ENCODE measurements at regions not wholly inside any gene's neighbourhood (a gene's known extent, or its start where the extent isn't known, plus 50 kb on each side); places are given as distances from the start of the nearest gene placed in this dataset.

DNA sequence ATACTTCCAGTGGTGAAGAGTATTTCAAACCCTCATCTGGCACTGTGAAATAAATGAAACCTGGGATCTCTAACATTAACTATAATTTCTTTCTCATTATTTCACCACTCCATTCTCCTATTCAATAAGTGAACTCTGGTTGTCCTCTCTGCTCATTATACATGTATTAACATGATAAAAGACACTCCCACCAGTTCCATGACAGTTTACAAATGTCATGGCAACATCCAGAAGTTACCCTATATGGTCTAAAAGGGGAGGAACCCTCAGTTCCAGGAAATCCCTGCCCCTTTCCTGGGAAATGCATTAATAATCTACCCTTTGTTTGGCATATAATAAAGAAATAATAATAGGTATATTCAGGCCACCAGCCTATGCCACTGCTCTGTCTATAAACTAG, 62.7 kb upstream of the BRINP3 start:
- no peak for ATAC-seq
- Mint-ChIP-seq H3K36me3 (no peaks in the 10 kb centered on the region), H3K27me3 (no peaks in the 10 kb centered on the region), H3K9me3 (ENCODE audit: low read depth) (peaks cover 2% of the 10 kb centered on the region), H3K27ac (no peak overlapping the region), H3K4me3 (no peak overlapping the region), H3K4me1 (no peaks in the 10 kb centered on the region)
- CTCF ChIA-PET, result no interaction called here
- no peak for DNase-seq

DNA sequence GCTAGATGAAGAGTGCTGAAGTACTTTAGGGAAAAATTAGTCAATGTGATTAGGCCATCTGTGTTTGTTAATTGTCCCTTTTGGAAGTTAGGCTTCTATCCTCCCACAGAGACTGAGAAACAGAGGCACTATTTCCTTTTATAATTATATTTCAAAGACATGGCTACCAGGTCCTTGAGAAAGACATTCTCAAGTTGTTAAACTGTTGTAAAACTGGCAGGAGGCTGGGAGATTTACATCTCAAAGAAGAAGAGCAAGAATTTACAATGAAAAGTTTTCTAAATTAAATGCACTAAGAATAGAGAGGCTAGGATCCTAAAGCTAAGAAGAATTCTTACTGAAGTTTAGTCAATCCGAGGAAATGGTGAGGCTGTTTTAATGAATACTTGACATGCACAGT, 74.0 kb upstream of the BRINP3 start:
- H3K27me3 Mint-ChIP-seq, result no peaks in the 10 kb centered on the region
- peaks cover 4% of the 10 kb centered on the region for H3K9me3 Mint-ChIP-seq (ENCODE audit: low read depth)
- DNase-seq (no peak), ATAC-seq (no peak)
- H3K27ac Mint-ChIP-seq, result no peak overlapping the region
- H3K4me1 Mint-ChIP-seq, result no peaks in the 10 kb centered on the region
- no peaks in the 10 kb centered on the region for H3K36me3 Mint-ChIP-seq
- CTCF ChIA-PET, result no interaction called here
- H3K4me3 Mint-ChIP-seq, result no peak overlapping the region

DNA sequence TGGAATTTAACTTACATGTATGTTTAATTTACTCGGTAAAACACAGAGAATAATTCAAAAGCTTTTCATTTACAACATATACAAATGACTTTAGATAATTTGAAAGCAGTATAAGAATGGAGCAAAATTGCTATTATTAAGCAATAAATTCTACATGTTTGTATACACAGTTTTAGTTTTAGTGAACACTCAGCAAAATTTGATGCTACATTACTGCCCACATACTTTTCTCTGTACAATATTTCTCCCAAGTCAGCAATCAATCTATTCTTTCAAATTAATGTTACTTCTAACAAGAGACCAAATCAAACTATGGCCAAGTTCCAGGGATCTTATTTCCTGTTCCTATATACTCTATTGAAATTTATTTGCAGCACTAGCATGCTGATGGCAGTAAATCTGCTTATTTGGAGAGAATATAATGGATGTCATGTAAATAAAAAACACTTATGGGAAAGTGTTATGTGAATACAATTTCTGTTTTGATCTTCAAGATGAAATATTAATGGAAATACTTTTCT, 82.6 kb upstream of the BRINP3 start:
- H3K4me1 Mint-ChIP-seq, result no peaks in the 10 kb centered on the region
- DNase-seq (no peak), ATAC-seq (no peak)
- H3K9me3 Mint-ChIP-seq (ENCODE audit: low read depth), result peaks cover 6% of the 10 kb centered on the region
- CTCF ChIA-PET, result no interaction called here
- H3K36me3 Mint-ChIP-seq, result no peaks in the 10 kb centered on the region
- H3K27ac Mint-ChIP-seq, result no peak overlapping the region
- no peak overlapping the region for H3K4me3 Mint-ChIP-seq
- no peaks in the 10 kb centered on the region for H3K27me3 Mint-ChIP-seq

DNA sequence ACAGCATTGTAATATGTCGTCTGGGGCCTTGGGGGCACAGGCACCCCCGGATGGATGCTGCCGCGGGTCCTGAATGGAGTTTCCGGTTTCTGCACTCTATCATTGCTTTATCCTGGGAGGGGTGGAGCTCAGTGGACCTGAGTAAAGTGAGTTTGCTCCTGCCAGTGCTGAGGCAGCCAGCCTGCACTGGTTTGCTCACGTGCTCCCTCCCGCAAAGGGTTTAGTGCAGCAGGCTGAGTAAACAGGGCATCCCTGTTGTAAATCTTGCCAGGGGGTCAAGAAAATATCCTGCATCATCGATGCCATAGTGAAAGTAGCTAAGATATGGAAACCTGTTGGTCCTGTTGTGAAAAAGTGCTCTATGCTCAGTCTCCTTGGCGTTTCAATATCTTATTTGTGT, 85.6 kb upstream of the BRINP3 start:
- ATAC-seq, result no peak
- DNase-seq, result no peak
- Mint-ChIP-seq H3K4me1 (no peaks in the 10 kb centered on the region), H3K36me3 (no peaks in the 10 kb centered on the region), H3K9me3 (ENCODE audit: low read depth) (peaks cover 4% of the 10 kb centered on the region), H3K27me3 (no peaks in the 10 kb centered on the region), H3K27ac (no peak overlapping the region), H3K4me3 (no peak overlapping the region)
- CTCF ChIA-PET, result no interaction called here

DNA sequence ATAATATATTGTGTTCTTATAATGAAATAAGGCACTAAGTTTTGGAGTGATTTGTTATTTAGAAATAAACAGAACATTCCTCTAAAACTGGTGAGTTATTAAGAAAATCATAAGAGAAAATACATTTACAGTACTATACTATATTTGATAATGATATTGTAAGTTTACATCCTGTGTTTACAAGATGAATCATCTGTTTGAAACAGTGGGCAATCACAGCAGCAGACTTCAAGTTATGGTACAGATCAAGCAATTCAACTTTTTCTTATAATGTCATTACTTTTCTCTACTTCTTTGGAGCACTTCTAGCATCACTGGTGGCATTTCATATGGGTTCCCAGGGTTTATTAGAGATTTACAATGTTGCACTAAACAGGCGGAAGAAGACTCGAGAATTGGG, 86.5 kb upstream of the BRINP3 start:
- no peak for ATAC-seq
- H3K4me3 Mint-ChIP-seq, result no peak overlapping the region
- H3K27ac Mint-ChIP-seq, result no peak overlapping the region
- CTCF ChIA-PET, result no interaction called here
- DNase-seq, result no peak
- no peaks in the 10 kb centered on the region for H3K36me3 Mint-ChIP-seq
- no peaks in the 10 kb centered on the region for H3K4me1 Mint-ChIP-seq
- peaks cover 4% of the 10 kb centered on the region for H3K9me3 Mint-ChIP-seq (ENCODE audit: low read depth)
- H3K27me3 Mint-ChIP-seq, result no peaks in the 10 kb centered on the region

DNA sequence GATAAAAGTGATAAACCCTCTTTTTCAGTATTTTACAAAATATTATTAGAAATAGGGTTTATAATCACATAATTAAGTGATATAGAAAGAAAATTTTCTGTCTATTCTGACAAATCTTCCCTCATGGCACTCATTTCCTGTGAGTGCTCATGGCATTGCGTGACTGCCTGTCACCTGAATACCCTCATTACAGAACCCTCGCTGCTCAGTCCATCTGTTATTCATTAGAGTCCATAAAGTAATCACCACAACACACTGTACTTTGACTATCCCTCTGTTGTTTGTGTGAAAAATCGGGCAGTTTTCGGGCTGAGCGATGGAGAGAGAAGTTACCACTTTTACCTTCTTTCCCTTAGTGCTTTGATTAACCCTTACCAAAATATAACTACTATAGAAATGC, 100.4 kb upstream of the BRINP3 start:
- Mint-ChIP-seq H3K9me3 (ENCODE audit: low read depth) (peaks cover 6% of the 10 kb centered on the region), H3K27ac (no peak overlapping the region), H3K36me3 (no peaks in the 10 kb centered on the region), H3K4me1 (no peaks in the 10 kb centered on the region), H3K4me3 (no peak overlapping the region), H3K27me3 (no peaks in the 10 kb centered on the region)
- no peak for ATAC-seq
- CTCF ChIA-PET, result no interaction called here
- no peak for DNase-seq

DNA sequence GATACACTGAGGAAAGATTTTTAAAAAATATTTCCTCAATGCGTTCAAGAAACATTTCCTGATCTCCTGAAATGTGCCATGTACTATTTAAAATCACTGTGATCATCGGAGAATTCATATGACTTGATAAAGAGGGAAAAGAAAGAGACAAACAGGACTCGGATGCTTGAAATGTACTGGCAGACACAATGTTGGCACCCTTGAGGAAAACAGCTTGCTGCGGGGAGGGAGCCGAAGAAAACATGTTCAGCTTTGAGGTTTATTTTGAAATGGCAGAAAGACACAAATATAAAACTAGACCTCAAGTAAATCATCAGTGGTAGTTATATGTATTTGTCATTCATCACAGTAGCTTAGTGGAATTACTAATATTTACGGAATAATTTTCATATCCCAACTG, 100.9 kb upstream of the BRINP3 start:
- H3K36me3 Mint-ChIP-seq, result no peaks in the 10 kb centered on the region
- ATAC-seq (no peak), DNase-seq (no peak)
- H3K4me3 Mint-ChIP-seq, result no peak overlapping the region
- no peaks in the 10 kb centered on the region for H3K27me3 Mint-ChIP-seq
- H3K9me3 Mint-ChIP-seq (ENCODE audit: low read depth), result peaks cover 5% of the 10 kb centered on the region
- CTCF ChIA-PET, result no interaction called here
- H3K27ac Mint-ChIP-seq, result no peak overlapping the region
- H3K4me1 Mint-ChIP-seq, result no peaks in the 10 kb centered on the region

DNA sequence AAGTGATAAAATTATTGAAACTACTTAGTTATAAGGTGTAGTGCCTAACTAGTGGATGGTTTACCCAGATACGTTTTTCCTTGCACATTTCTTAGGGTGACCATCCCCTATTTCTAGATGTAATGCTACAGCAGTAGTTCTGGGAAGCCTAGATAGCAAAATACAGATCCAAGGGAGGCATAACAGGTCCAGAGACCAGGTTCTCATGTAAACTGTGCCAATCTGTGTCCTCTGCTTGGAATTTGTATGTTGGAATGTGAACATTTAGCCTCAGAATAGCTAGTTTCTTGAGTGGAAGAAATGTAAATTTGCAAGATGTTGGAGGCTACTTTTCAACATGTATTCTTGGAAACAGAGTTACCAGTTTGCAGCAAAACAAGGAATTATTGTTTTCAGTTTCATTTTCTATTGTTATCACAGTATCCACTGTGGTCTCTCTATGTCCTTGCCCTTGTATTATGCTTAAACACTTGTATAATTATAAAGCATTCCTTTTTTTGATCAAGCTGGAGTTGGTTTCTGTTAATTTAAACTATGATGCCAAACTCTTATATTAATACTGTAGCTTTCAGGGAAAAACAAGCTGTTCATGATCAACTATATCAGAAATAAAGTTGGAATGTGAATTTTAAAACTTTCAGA, 102.0 kb upstream of the BRINP3 start:
- Mint-ChIP-seq H3K27ac (no peak overlapping the region), H3K4me1 (no peaks in the 10 kb centered on the region), H3K27me3 (no peaks in the 10 kb centered on the region), H3K4me3 (no peak overlapping the region), H3K36me3 (no peaks in the 10 kb centered on the region), H3K9me3 (ENCODE audit: low read depth) (peaks cover 5% of the 10 kb centered on the region)
- ATAC-seq (no peak), DNase-seq (no peak)
- CTCF ChIA-PET, result no interaction called here

DNA sequence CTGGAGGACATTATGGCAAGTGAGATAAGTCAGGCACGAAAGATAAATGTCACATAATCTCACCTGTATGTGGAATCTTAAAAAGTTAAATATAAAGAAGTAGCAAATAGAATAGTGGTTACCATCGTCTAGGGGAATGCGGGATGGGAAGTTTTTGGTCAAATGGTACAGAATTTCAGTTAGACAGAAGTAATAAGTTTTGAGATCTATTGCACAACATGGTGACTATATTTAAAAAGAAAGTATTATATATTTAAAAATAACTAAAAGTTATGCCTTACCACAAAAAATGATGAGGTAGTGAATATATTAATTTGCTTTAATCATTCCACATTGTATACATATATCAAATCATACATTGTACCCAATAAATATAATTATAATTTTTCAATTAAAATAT, 106.2 kb upstream of the BRINP3 start:
- H3K9me3 Mint-ChIP-seq (ENCODE audit: low read depth), result peaks cover 2% of the 10 kb centered on the region
- CTCF ChIA-PET, result no interaction called here

DNA sequence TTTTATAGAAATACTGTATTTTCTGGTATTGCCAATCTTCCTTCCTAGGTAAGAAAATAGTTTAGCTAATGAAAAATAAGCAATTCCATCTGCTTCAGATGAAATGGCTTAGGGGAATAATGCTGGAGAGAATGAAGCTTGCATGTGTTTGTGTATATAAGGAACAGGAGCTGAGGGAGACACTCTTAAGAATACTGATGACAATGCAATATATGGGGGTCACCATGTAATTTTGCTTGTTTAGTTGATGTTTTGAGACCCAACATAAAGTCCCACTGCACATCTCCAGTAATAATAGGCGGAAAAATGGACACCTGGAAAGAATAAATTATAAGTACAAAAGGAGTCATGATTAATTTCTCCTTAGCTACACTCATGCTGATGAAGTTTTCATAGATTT, 110.8 kb upstream of the BRINP3 start:
- H3K4me3 Mint-ChIP-seq, result no peak overlapping the region
- H3K4me1 Mint-ChIP-seq, result no peaks in the 10 kb centered on the region
- CTCF ChIA-PET, result no interaction called here
- no peaks in the 10 kb centered on the region for H3K36me3 Mint-ChIP-seq
- H3K9me3 Mint-ChIP-seq (ENCODE audit: low read depth), result peaks cover 2% of the 10 kb centered on the region
- no peak for DNase-seq
- no peak overlapping the region for H3K27ac Mint-ChIP-seq
- no peak for ATAC-seq
- no peaks in the 10 kb centered on the region for H3K27me3 Mint-ChIP-seq

More for the DNA sequence above, 106.2 kb upstream of the BRINP3 start:
- Mint-ChIP-seq H3K27me3 (no peaks in the 10 kb centered on the region), H3K27ac (no peak overlapping the region), H3K36me3 (no peaks in the 10 kb centered on the region), H3K4me1 (no peaks in the 10 kb centered on the region), H3K4me3 (no peak overlapping the region)
- DNase-seq (no peak), ATAC-seq (no peak)

DNA sequence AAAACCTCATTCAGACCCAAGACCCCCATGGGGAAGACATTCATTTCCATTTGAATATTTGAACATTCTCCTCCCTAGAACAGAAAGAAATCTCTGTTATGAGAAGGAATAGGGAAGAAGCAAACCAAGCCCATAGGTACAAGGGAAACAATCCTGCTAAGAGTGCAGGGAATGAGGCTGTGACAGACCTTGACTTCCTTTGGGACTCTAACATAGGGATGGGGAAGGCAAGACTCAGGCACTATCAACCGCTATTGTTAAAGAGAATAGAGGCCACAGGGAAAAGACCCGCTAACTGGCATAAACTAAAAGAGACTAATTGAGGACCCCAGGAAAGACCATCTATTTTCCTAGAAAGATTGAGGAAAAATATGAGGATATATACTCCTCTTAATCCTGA, 117.8 kb upstream of the BRINP3 start:
- H3K36me3 Mint-ChIP-seq, result no peaks in the 10 kb centered on the region
- H3K9me3 Mint-ChIP-seq (ENCODE audit: low read depth), result peaks cover 4% of the 10 kb centered on the region
- H3K27ac Mint-ChIP-seq, result no peak overlapping the region
- no peak overlapping the region for H3K4me3 Mint-ChIP-seq
- no peaks in the 10 kb centered on the region for H3K4me1 Mint-ChIP-seq
- ATAC-seq, result no peak
- no peak for DNase-seq
- CTCF ChIA-PET, result no interaction called here
- H3K27me3 Mint-ChIP-seq, result no peaks in the 10 kb centered on the region

DNA sequence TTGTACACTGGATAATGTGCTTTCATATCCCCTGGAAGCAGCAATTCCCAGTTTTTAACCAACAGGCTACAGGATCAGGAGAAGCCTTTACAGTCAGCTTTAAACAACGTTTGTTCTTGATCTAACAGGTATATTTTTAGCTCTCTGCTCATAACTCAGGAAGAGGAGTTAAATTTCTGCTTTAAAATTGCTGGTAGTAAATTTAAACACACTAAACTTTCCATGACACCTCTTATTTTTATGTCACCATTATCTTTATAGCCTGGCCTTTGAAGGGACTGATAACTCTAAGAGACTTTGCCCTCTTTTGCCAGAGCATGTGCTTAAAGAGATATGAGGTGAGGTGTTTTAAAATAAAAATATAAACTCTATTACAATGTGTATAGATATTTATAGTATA, 119.6 kb upstream of the BRINP3 start:
- Mint-ChIP-seq H3K4me3 (no peak overlapping the region), H3K4me1 (no peaks in the 10 kb centered on the region), H3K36me3 (no peaks in the 10 kb centered on the region), H3K27ac (no peak overlapping the region), H3K27me3 (no peaks in the 10 kb centered on the region), H3K9me3 (ENCODE audit: low read depth) (peaks cover 2% of the 10 kb centered on the region)
- no peak for DNase-seq
- CTCF ChIA-PET, result no interaction called here
- ATAC-seq, result no peak

DNA sequence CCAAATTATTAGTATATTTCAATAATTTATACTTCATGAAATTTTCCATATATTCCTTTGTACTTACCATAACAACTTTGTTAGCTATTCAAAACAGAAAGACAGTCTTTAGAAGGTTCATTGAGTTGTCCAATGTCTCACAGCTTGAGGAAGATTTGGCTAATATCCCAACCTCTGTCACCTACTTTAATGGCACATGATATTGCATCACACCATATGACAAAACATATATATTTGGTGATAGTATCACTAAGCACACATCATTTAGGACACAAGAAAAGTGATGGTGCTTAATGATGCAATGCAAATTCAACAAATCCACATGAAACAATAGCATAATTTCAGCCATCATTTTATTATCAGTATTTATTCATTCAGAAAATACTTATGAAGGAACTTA, 122.0 kb upstream of the BRINP3 start:
- Mint-ChIP-seq H3K4me1 (no peaks in the 10 kb centered on the region), H3K36me3 (no peaks in the 10 kb centered on the region), H3K27ac (no peak overlapping the region), H3K9me3 (ENCODE audit: low read depth) (peaks cover 2% of the 10 kb centered on the region), H3K27me3 (no peaks in the 10 kb centered on the region), H3K4me3 (no peak overlapping the region)
- CTCF ChIA-PET, result no interaction called here
- ATAC-seq (no peak), DNase-seq (no peak)

DNA sequence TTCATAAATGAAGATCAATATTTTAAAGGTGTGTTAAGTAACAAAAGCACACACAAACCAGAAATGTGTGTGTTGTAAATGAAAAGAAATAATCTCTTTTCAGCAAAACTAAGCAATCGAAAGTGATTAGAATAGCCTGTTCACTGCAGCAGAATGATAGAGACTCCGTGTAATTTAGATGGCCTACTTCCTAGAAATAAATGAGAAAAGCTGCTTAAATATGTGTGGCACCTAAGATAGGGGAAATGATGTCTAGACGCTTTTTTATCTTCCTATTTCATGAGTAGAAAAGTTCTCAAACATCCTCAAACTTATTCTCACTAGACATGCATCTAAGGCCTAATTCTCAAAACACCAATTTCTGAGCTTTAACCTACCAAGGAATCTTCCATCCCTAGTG, 124.7 kb upstream of the BRINP3 start:
- ATAC-seq, result no peak
- Mint-ChIP-seq H3K27ac (no peak overlapping the region), H3K9me3 (ENCODE audit: low read depth) (no peaks in the 10 kb centered on the region), H3K36me3 (no peaks in the 10 kb centered on the region), H3K27me3 (no peaks in the 10 kb centered on the region), H3K4me3 (no peak overlapping the region), H3K4me1 (no peaks in the 10 kb centered on the region)
- no peak for DNase-seq
- CTCF ChIA-PET, result no interaction called here

DNA sequence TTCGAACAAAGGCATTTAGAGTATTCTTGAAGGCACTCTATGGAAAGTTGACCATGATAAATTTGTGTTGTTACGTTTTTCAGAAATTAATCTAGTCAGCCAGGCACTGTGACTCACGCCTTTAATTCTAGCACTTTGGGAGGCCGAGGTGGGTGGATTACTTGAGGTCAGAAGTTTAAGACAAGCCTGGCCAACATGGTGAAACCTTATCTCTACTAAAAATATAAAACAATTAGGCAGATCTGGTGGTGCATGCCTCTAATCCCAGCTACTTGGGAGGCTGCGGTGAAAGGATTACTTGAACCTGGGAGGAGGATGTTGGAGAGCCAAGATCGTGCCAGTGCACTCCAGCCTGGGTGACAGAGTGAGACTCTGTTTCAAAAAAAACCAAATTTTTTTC, 130.6 kb upstream of the BRINP3 start:
- CTCF ChIA-PET, result no interaction called here
- Mint-ChIP-seq H3K36me3 (no peaks in the 10 kb centered on the region), H3K9me3 (ENCODE audit: low read depth) (no peaks in the 10 kb centered on the region), H3K27ac (no peak overlapping the region), H3K27me3 (no peaks in the 10 kb centered on the region), H3K4me3 (no peak overlapping the region), H3K4me1 (no peaks in the 10 kb centered on the region)
- ATAC-seq (no peak), DNase-seq (no peak)

All from activated CD8-positive, alpha-beta memory T cell treated with anti-CD3 and anti-CD28 coated beads, Interleukin-2, amount 10 ng/mL, durations not matched to agents 7 days and 5 days (primary cell).